Brain microvascular endothelial cell (primary cell): ENCODE measurements at regions not wholly inside any gene's neighbourhood (a gene's known extent, or its start where the extent isn't known, plus 50 kb on each side); places are given as distances from the start of the nearest gene placed in this dataset.

ENCODE experiments used
- DNase-seq: peaks from one replicate; pipeline ENCODE4 v3.0.0-alpha.2; 2020
- H3K27ac ChIP-seq: fragments of 250-450 bp; sonication (Bioruptor Pico); 2 replicates; pipeline ENCODE4 v1.5.1; 2020; ENCODE audit warnings: mild to moderate bottlenecking, moderate library complexity
- H3K27me3 ChIP-seq: fragments of 250-450 bp; sonication (Bioruptor Pico); replicated peaks from 2 replicates; pipeline ENCODE4 v1.5.1; 2020; ENCODE audit warnings: mild to moderate bottlenecking
- H3K36me3 ChIP-seq: fragments of 250-450 bp; sonication (Bioruptor Pico); replicated peaks from 2 replicates; pipeline ENCODE4 v1.5.1; 2020; ENCODE audit warnings: mild to moderate bottlenecking
- H3K4me3 ChIP-seq: 2 replicates; pipeline ENCODE4 v1.5.1; 2011; ENCODE audit warnings: low read depth, mild to moderate bottlenecking, control low read depth, low read length, moderate library complexity
- CTCF ChIP-seq: IDR thresholded peaks from 2 replicates; pipeline ENCODE4 v1.5.1; 2011; ENCODE audit warnings: low read depth, mild to moderate bottlenecking, moderate library complexity, low read length, control low read depth, inconsistent platforms; ENCODE audit errors: missing control alignments
- in situ Hi-C: cut with HindIII; loops from 2 replicates; pipeline ENCODE4 v1.10.0; 2017; ENCODE audit warnings: low sequenced_read_pairs, low pct_ligation_motif_present

GRCh38 chr10:120156614-120157274, 264.2 kb downstream of the SEC23IP start:
- no peak for TF ChIP-seq CTCF
- Histone ChIP-seq H3K36me3 (no peaks in the 10 kb centered on the region), H3K27ac (no peak overlapping the region), H3K27me3 (no peaks in the 10 kb centered on the region), H3K4me3 (no peak overlapping the region)
- DNase-seq = no peak
- in situ Hi-C loops = no loop called here

- no peaks in the 10 kb centered on the region for H3K27me3 ChIP-seq
- no peak overlapping the region for H3K27ac ChIP-seq
- DNase-seq = no peak
- no peaks in the 10 kb centered on the region for H3K36me3 ChIP-seq
- in situ Hi-C loops = no loop called here
- no peak overlapping the region for H3K4me3 ChIP-seq
- no peak for TF ChIP-seq CTCF
Measured at GRCh38 chr10:120161111-120161510, 268.6 kb downstream of the SEC23IP start.

GRCh38 chr10:120162471-120162870, 269.9 kb downstream of the SEC23IP start:
- no peak overlapping the region for H3K4me3 ChIP-seq
- in situ Hi-C loops = no loop called here
- no peak overlapping the region for H3K27ac ChIP-seq
- no peaks in the 10 kb centered on the region for H3K36me3 ChIP-seq
- DNase-seq = no peak
- H3K27me3 ChIP-seq = no peaks in the 10 kb centered on the region
- TF ChIP-seq CTCF = no peak

GRCh38 chr10:120172356-120172755, 279.8 kb downstream of the SEC23IP start:
- no peak for TF ChIP-seq CTCF
- in situ Hi-C loops = no loop called here
- Histone ChIP-seq H3K4me3 (no peak overlapping the region), H3K36me3 (no peaks in the 10 kb centered on the region), H3K27me3 (no peaks in the 10 kb centered on the region), H3K27ac (no peak overlapping the region)
- DNase-seq = peak; percentile 37

- no peak overlapping the region for H3K27ac ChIP-seq
- H3K27me3 ChIP-seq = no peaks in the 10 kb centered on the region
- in situ Hi-C loops = no loop called here
- TF ChIP-seq CTCF = no peak
- DNase-seq = no peak
- no peak overlapping the region for H3K4me3 ChIP-seq
- H3K36me3 ChIP-seq = no peaks in the 10 kb centered on the region
Measured at GRCh38 chr10:120174491-120174890, 282.0 kb downstream of the SEC23IP start.

- no peak for DNase-seq
- in situ Hi-C loops = no loop called here
- H3K27ac ChIP-seq = no peak overlapping the region
Measured at GRCh38 chr10:120177330-120177729, 279.7 kb upstream of the PLPP4 start.

More at GRCh38 chr10:120177330-120177729, 279.7 kb upstream of the PLPP4 start:
- Histone ChIP-seq H3K36me3 (no peaks in the 10 kb centered on the region), H3K4me3 (no peak overlapping the region), H3K27me3 (no peaks in the 10 kb centered on the region)
- TF ChIP-seq CTCF = no peak
